Fibroblast of lung (primary cell): ENCODE measurements at regions not wholly inside any gene's neighbourhood (a gene's known extent, or its start where the extent isn't known, plus 50 kb on each side); places are given as distances from the start of the nearest gene placed in this dataset.

Experiments used
- DNase-seq, 2 donors: peaks; one replicate each; pipeline versions ENCODE4 v3.0.0 to v3.0.0-alpha.2; 2010; ENCODE audit warnings: low read depth in 2 of 2
- H2AFZ ChIP-seq: 2 replicates; pipeline ENCODE4 v1.5.1; 2012; ENCODE audit warnings: low read length, control low read depth, inconsistent platforms
- H3K27ac ChIP-seq: 2 replicates; pipeline ENCODE4 v1.5.1; 2011; ENCODE audit warnings: low read length, control low read depth; ENCODE audit not compliant: insufficient read depth
- H3K27me3 ChIP-seq: 2 replicates; pipeline ENCODE4 v1.5.1; 2011; ENCODE audit warnings: mild to moderate bottlenecking, low read length; ENCODE audit not compliant: control insufficient read depth, insufficient read depth
- H3K36me3 ChIP-seq: 2 replicates; pipeline ENCODE4 v1.5.1; 2011; ENCODE audit warnings: low read length; ENCODE audit not compliant: control insufficient read depth, insufficient read depth
- H3K4me1 ChIP-seq: 2 replicates; pipeline ENCODE4 v1.5.1; 2011; ENCODE audit warnings: low read length; ENCODE audit not compliant: control insufficient read depth, insufficient read depth; ENCODE audit errors: extremely low read depth
- H3K4me2 ChIP-seq: 2 replicates; pipeline ENCODE4 v1.5.1; 2011; ENCODE audit warnings: low read length, control low read depth; ENCODE audit not compliant: insufficient read depth; ENCODE audit errors: extremely low read depth
- H3K4me3 ChIP-seq, 4 experiments: fragments of 200-600 bp in 1 of 4; sonication (generic) in 1 of 4; replicated peaks in 1 of 4; 2 replicates each; pipeline ENCODE4 v1.5.1; 2011 to 2016; ENCODE audit warnings: low read length in 4 of 4, low read depth in 3 of 4, mild to moderate bottlenecking in 3 of 4, control low read depth in 2 of 4, inconsistent platforms in 1 of 4, mixed read lengths in 1 of 4; ENCODE audit not compliant: insufficient read depth in 1 of 4; ENCODE audit errors: control extremely low read depth in 1 of 4
- H3K79me2 ChIP-seq: 2 replicates; pipeline ENCODE4 v1.5.1; 2012; ENCODE audit warnings: mild to moderate bottlenecking, low read length, inconsistent platforms; ENCODE audit not compliant: control insufficient read depth, insufficient read depth
- H3K9ac ChIP-seq: 2 replicates; pipeline ENCODE4 v1.5.1; 2011; ENCODE audit warnings: mild to moderate bottlenecking, low read length, control low read depth; ENCODE audit not compliant: insufficient read depth
- H3K9me3 ChIP-seq: 2 replicates; pipeline ENCODE4 v1.5.1; 2012; ENCODE audit warnings: low read depth, low read length; ENCODE audit not compliant: control insufficient read depth, insufficient read depth
- H4K20me1 ChIP-seq: 2 replicates; pipeline ENCODE4 v1.5.1; 2011; ENCODE audit warnings: low read length; ENCODE audit not compliant: control insufficient read depth, insufficient read depth; ENCODE audit errors: extremely low read depth
- EZH2 ChIP-seq: IDR thresholded peaks from 2 replicates; pipeline ENCODE4 v1.5.1; 2012; ENCODE audit warnings: low read length, control low read depth, mild to moderate bottlenecking; ENCODE audit errors: missing control alignments
- TF ChIP-seq, protein P1 (sequence below), 2 donors: IDR thresholded peaks in 1 of 2; conservative IDR thresholded peaks in 1 of 2; 1 replicate in 1 of 2; 2 replicates in 1 of 2; pipeline ENCODE4 v1.5.1; 2011 to 2012; ENCODE audit warnings: low read length in 2 of 2, control low read depth in 1 of 2, inconsistent platforms in 1 of 2, low read depth in 1 of 2, mild to moderate bottlenecking in 1 of 2

DNA sequence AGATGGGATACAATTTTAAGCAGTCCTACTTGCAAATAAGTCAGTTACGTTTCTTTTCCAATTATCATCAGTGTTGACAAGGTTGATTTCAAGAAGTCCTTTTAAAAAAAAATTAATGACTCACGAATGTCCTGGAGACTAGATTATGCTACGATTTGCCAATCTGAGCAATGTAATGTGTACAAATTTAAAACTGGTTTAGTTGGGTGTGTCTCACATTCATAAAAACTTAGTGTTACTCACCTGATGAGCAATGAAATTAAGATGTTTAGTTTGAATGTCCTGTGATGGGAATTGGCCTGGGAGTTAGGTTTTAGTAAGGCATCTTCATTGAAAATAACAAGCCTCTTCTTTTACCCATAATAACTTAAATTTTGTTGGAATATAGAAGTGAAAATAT is 136.7 kb upstream of the POF1B start:
- no peaks in the 10 kb centered on the region for H3K36me3 ChIP-seq
- H3K9me3 ChIP-seq: no peaks in the 10 kb centered on the region
- H4K20me1 ChIP-seq: no peaks in the 10 kb centered on the region
- H3K9ac ChIP-seq: no peak overlapping the region
- H3K4me2 ChIP-seq: no peak overlapping the region
- no peaks in the 10 kb centered on the region for H3K4me1 ChIP-seq
- no peak overlapping the region for H2AFZ ChIP-seq
- H3K27ac ChIP-seq: no peak overlapping the region
- H3K4me3 ChIP-seq: no peak overlapping the region
- H3K27me3 ChIP-seq: no peaks in the 10 kb centered on the region
- no peak for DNase-seq
- H3K79me2 ChIP-seq: no peaks in the 10 kb centered on the region
- no peak for TF ChIP-seq EZH2
- TF ChIP-seq, protein P1, sequence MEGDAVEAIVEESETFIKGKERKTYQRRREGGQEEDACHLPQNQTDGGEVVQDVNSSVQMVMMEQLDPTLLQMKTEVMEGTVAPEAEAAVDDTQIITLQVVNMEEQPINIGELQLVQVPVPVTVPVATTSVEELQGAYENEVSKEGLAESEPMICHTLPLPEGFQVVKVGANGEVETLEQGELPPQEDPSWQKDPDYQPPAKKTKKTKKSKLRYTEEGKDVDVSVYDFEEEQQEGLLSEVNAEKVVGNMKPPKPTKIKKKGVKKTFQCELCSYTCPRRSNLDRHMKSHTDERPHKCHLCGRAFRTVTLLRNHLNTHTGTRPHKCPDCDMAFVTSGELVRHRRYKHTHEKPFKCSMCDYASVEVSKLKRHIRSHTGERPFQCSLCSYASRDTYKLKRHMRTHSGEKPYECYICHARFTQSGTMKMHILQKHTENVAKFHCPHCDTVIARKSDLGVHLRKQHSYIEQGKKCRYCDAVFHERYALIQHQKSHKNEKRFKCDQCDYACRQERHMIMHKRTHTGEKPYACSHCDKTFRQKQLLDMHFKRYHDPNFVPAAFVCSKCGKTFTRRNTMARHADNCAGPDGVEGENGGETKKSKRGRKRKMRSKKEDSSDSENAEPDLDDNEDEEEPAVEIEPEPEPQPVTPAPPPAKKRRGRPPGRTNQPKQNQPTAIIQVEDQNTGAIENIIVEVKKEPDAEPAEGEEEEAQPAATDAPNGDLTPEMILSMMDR (conservative IDR thresholded peaks at IDR 0.05 in 1 of 2, IDR thresholded peaks at IDR 0.05 in 1 of 2; ENCODE audit: low read depth in 1 of 2, low read length in 2 of 2): no peak

DNA sequence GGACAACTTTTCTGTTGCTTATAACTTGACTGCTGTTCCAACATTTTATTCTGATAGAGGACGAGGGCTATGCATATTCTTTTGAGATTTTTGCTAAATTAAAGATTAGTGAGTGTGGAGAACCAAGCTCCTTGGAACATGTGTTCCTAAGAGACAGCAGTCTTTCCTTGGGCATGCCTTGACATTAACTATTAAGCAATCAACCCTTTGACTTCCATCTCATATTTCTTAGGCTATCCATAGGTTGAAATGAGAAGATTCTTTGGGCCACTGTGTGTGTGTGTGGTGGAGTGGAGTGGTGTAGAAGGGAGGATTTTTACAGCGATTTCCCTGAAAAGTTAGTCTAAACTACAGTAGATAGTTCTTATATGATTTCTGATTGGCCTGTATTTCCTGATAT is 127.4 kb upstream of the POF1B start:
- TF ChIP-seq, protein P1 (conservative IDR thresholded peaks at IDR 0.05 in 1 of 2, IDR thresholded peaks at IDR 0.05 in 1 of 2; ENCODE audit: low read depth in 1 of 2, low read length in 2 of 2): no peak
- no peak for TF ChIP-seq EZH2
- H3K27ac ChIP-seq: no peak overlapping the region
- H3K9me3 ChIP-seq: no peaks in the 10 kb centered on the region
- no peak overlapping the region for H3K4me3 ChIP-seq
- H2AFZ ChIP-seq: no peak overlapping the region
- H3K4me2 ChIP-seq: no peak overlapping the region
- no peak overlapping the region for H3K9ac ChIP-seq
- no peaks in the 10 kb centered on the region for H3K36me3 ChIP-seq
- H4K20me1 ChIP-seq: no peaks in the 10 kb centered on the region
- no peaks in the 10 kb centered on the region for H3K79me2 ChIP-seq
- H3K4me1 ChIP-seq: no peaks in the 10 kb centered on the region
- no peaks in the 10 kb centered on the region for H3K27me3 ChIP-seq
- no peak for DNase-seq

DNA sequence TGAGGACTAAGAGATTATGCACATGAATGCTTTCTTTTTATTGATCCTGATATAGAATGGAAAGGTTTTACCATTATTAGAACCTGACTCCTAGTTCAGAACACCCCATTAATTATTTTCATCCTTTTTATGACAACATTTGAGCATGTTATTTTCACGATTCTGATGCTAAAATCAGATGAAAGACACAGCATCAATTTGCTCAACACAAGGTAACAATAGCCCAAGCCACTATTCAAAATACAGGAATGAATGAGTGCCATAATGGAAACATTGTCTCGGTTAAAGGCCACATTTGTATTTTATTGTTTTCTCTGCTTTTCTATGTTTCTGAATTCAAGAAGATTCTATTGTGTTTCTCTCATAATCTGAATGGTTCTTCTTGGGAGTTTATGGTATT is 126.3 kb upstream of the POF1B start:
- Histone ChIP-seq H3K79me2 (no peaks in the 10 kb centered on the region), H3K27me3 (no peaks in the 10 kb centered on the region), H3K27ac (no peak overlapping the region), H3K36me3 (no peaks in the 10 kb centered on the region), H3K4me1 (no peaks in the 10 kb centered on the region), H2AFZ (no peak overlapping the region), H3K9me3 (no peaks in the 10 kb centered on the region), H3K9ac (no peak overlapping the region), H3K4me3 (no peak overlapping the region), H3K4me2 (no peak overlapping the region), H4K20me1 (no peaks in the 10 kb centered on the region)
- DNase-seq: no peak
- no peak for TF ChIP-seq EZH2
- TF ChIP-seq, protein P1 (conservative IDR thresholded peaks at IDR 0.05 in 1 of 2, IDR thresholded peaks at IDR 0.05 in 1 of 2; ENCODE audit: low read depth in 1 of 2, low read length in 2 of 2): no peak
